ENCODE measurements at regions not wholly inside any gene's neighbourhood (a gene's known extent, or its start where the extent isn't known, plus 50 kb on each side); places are given as distances from the start of the nearest gene placed in this dataset.

GRCh38 chr7:20927976-20928375 is 141.3 kb upstream of the SP8 start:
- POLR2A ChIA-PET = no interaction called here

GRCh38 chr7:20929199-20929598 is 142.5 kb upstream of the SP8 start:
- ChIA-PET CTCF (no interaction called here), POLR2A (no interaction called here)
- Histone ChIP-seq H3K4me1 (ENCODE audit: control insufficient read depth, insufficient read depth, low read length) (no peaks in the 10 kb centered on the region), H3K9me3 (ENCODE audit: control insufficient read depth, insufficient read depth, low read depth, low read length) (no peaks in the 10 kb centered on the region), H3K36me3 (ENCODE audit: control insufficient read depth in 2 of 2, insufficient read depth in 1 of 2, low read length in 2 of 2) (no peaks in the 10 kb centered on the region), H3K4me3 (ENCODE audit: low read depth, low read length) (no peak overlapping the region), H3K27ac (ENCODE audit: extremely low read depth, low read depth, low read length) (no peak overlapping the region)
- TF ChIP-seq ZNF776 (tag by site-specific recombination; IDR thresholded peaks at IDR 0.05; ENCODE audit: borderline replicate concordance) (no peak), ZNF391 (tag by site-specific recombination; IDR thresholded peaks at IDR 0.05; ENCODE audit: borderline replicate concordance, low read depth) (no peak), ZNF514 (tag by site-specific recombination; IDR thresholded peaks at IDR 0.05) (no peak), ZBTB17 (tag by site-specific recombination; IDR thresholded peaks at IDR 0.05) (no peak), SP3 (tag by site-specific recombination; IDR thresholded peaks at IDR 0.05) (no peak)

More at GRCh38 chr7:20927976-20928375, 141.3 kb upstream of the SP8 start:
- Histone ChIP-seq H3K27ac (ENCODE audit: extremely low read depth, low read depth, low read length) (no peak overlapping the region), H3K9me3 (ENCODE audit: control insufficient read depth, insufficient read depth, low read depth, low read length) (no peaks in the 10 kb centered on the region), H3K4me3 (ENCODE audit: low read depth, low read length) (no peak overlapping the region), H3K36me3 (ENCODE audit: control insufficient read depth in 2 of 2, insufficient read depth in 1 of 2, low read length in 2 of 2) (no peaks in the 10 kb centered on the region), H3K4me1 (ENCODE audit: control insufficient read depth, insufficient read depth, low read length) (no peaks in the 10 kb centered on the region)
- CTCF ChIA-PET = no interaction called here
- no peak for TF ChIP-seq OVOL3 (tag by site-specific recombination; IDR thresholded peaks at IDR 0.05)
- TF ChIP-seq ZNF10 (tag by site-specific recombination; IDR thresholded peaks at IDR 0.05) = no peak
- TF ChIP-seq ZNF37A (tag by site-specific recombination; IDR thresholded peaks at IDR 0.05) = no peak
- TF ChIP-seq ZNF169 (tag by site-specific recombination; IDR thresholded peaks at IDR 0.05) = no peak
- no peak for TF ChIP-seq GLI2 (tag by site-specific recombination; IDR thresholded peaks at IDR 0.05; ENCODE audit: borderline replicate concordance, low read depth)
- TF ChIP-seq ZNF121 (tag by site-specific recombination; IDR thresholded peaks at IDR 0.05) = no peak
- no peak for TF ChIP-seq ZNF585B (tag by site-specific recombination; IDR thresholded peaks at IDR 0.05)
- no peak for TF ChIP-seq ZNF292 (tag by site-specific recombination; IDR thresholded peaks at IDR 0.05; ENCODE audit: borderline replicate concordance, low read depth)
- no peak for TF ChIP-seq ZNF391 (tag by site-specific recombination; IDR thresholded peaks at IDR 0.05; ENCODE audit: borderline replicate concordance, low read depth)
- no peak for TF ChIP-seq ZNF791 (tag by site-specific recombination; IDR thresholded peaks at IDR 0.05)
- TF ChIP-seq BCL11A (tag by site-specific recombination; IDR thresholded peaks at IDR 0.05; ENCODE audit: low read depth) = no peak
- no peak for TF ChIP-seq HOXA7 (CRISPR knock-in tag; IDR thresholded peaks at IDR 0.05; ENCODE audit: borderline replicate concordance)
- no peak for TF ChIP-seq RBAK (tag by site-specific recombination; IDR thresholded peaks at IDR 0.05)

GRCh38 chr7:20931739-20932138 is 145.1 kb upstream of the SP8 start:
- CTCF ChIA-PET = no interaction called here
- POLR2A ChIA-PET = no interaction called here
- H3K9me3 ChIP-seq (ENCODE audit: control insufficient read depth, insufficient read depth, low read depth, low read length) = no peaks in the 10 kb centered on the region
- no peak overlapping the region for H3K4me3 ChIP-seq (ENCODE audit: low read depth, low read length)
- no peaks in the 10 kb centered on the region for H3K36me3 ChIP-seq (ENCODE audit: control insufficient read depth in 2 of 2, insufficient read depth in 1 of 2, low read length in 2 of 2)
- H3K4me1 ChIP-seq (ENCODE audit: control insufficient read depth, insufficient read depth, low read length) = no peaks in the 10 kb centered on the region
- H3K27ac ChIP-seq (ENCODE audit: extremely low read depth, low read depth, low read length) = no peak overlapping the region
- TF ChIP-seq SCRT1 (tag by site-specific recombination; IDR thresholded peaks at IDR 0.05; ENCODE audit: borderline replicate concordance) (no peak), ZNF473 (tag by site-specific recombination; IDR thresholded peaks at IDR 0.05) (no peak), FEZF1 (tag by site-specific recombination; IDR thresholded peaks at IDR 0.05) (no peak), ZNF266 (tag by site-specific recombination; IDR thresholded peaks at IDR 0.05; ENCODE audit: low read depth) (no peak), ZNF394 (tag by site-specific recombination; IDR thresholded peaks at IDR 0.05; ENCODE audit: borderline replicate concordance) (no peak), ZNF530 (tag by site-specific recombination; IDR thresholded peaks at IDR 0.05; ENCODE audit: low read depth) (no peak), AEBP2 (tag by site-specific recombination; IDR thresholded peaks at IDR 0.05; ENCODE audit: borderline replicate concordance) (no peak), ZNF155 (tag by site-specific recombination; IDR thresholded peaks at IDR 0.05) (no peak), ZNF692 (tag by site-specific recombination; IDR thresholded peaks at IDR 0.05) (no peak), ZNF521 (tag by site-specific recombination; IDR thresholded peaks at IDR 0.05) (no peak)
- TF ChIP-seq, protein P1, sequence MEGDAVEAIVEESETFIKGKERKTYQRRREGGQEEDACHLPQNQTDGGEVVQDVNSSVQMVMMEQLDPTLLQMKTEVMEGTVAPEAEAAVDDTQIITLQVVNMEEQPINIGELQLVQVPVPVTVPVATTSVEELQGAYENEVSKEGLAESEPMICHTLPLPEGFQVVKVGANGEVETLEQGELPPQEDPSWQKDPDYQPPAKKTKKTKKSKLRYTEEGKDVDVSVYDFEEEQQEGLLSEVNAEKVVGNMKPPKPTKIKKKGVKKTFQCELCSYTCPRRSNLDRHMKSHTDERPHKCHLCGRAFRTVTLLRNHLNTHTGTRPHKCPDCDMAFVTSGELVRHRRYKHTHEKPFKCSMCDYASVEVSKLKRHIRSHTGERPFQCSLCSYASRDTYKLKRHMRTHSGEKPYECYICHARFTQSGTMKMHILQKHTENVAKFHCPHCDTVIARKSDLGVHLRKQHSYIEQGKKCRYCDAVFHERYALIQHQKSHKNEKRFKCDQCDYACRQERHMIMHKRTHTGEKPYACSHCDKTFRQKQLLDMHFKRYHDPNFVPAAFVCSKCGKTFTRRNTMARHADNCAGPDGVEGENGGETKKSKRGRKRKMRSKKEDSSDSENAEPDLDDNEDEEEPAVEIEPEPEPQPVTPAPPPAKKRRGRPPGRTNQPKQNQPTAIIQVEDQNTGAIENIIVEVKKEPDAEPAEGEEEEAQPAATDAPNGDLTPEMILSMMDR (tag by site-specific recombination; IDR thresholded peaks at IDR 0.05) = no peak
- TF ChIP-seq, protein P2, sequence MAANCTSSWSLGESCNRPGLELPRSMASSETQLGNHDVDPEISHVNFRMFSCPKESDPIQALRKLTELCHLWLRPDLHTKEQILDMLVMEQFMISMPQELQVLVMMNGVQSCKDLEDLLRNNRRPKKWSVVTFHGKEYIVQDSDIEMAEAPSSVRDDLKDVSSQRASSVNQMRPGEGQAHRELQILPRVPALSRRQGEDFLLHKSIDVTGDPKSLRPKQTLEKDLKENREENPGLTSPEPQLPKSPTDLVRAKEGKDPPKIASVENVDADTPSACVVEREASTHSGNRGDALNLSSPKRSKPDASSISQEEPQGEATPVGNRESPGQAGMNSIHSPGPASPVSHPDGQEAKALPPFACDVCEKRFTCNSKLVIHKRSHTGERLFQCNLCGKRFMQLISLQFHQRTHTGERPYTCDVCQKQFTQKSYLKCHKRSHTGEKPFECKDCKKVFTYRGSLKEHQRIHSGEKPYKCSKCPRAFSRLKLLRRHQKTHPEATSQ (tag by site-specific recombination; IDR thresholded peaks at IDR 0.05) = no peak

Data from HEK293 (cell line).